ENCODE measurements at regions not wholly inside any gene's neighbourhood (a gene's known extent, or its start where the extent isn't known, plus 50 kb on each side); places are given as distances from the start of the nearest gene placed in this dataset.

- Mint-ChIP-seq H3K4me3 (no peak overlapping the region), H3K9me3 (peaks cover 8% of the 10 kb centered on the region), H3K27me3 (ENCODE audit: low read depth) (peaks cover 15% of the 10 kb centered on the region), H3K36me3 (no peaks in the 10 kb centered on the region), H3K27ac (no peak overlapping the region), H3K4me1 (peaks cover 6% of the 10 kb centered on the region)
- TF ChIP-seq CTCF (IDR thresholded peaks at IDR 0.05; ENCODE audit: unreplicated experiment), result no peak
- DNase-seq (ENCODE audit: low spot score in 2 of 2, unreplicated experiment in 2 of 2), result no peak
Measured at GRCh38 chr5:136894070-136894469, 528.7 kb upstream of the TRPC7 start.

- Mint-ChIP-seq H3K4me1 (peaks cover 6% of the 10 kb centered on the region), H3K27me3 (ENCODE audit: low read depth) (peaks cover 34% of the 10 kb centered on the region), H3K36me3 (no peaks in the 10 kb centered on the region), H3K27ac (no peak overlapping the region), H3K4me3 (no peak overlapping the region), H3K9me3 (no peaks in the 10 kb centered on the region)
- no peak for TF ChIP-seq CTCF (IDR thresholded peaks at IDR 0.05; ENCODE audit: unreplicated experiment)
- no peak for DNase-seq (ENCODE audit: low spot score in 2 of 2, unreplicated experiment in 2 of 2)
Measured at GRCh38 chr5:136892000-136892399, 526.7 kb upstream of the TRPC7 start.

GRCh38 chr5:136891175-136891972 lies 526.0 kb upstream of the TRPC7 start:
- H3K4me1 Mint-ChIP-seq, result peaks cover 6% of the 10 kb centered on the region
- TF ChIP-seq CTCF (IDR thresholded peaks at IDR 0.05; ENCODE audit: unreplicated experiment), result no peak
- no peaks in the 10 kb centered on the region for H3K36me3 Mint-ChIP-seq
- no peak overlapping the region for H3K27ac Mint-ChIP-seq
- peaks cover 34% of the 10 kb centered on the region for H3K27me3 Mint-ChIP-seq (ENCODE audit: low read depth)
- no peaks in the 10 kb centered on the region for H3K9me3 Mint-ChIP-seq
- no peak overlapping the region for H3K4me3 Mint-ChIP-seq
- DNase-seq (ENCODE audit: low spot score in 2 of 2, unreplicated experiment in 2 of 2), result no peak

- Mint-ChIP-seq H3K4me1 (peaks cover 6% of the 10 kb centered on the region), H3K4me3 (no peak overlapping the region), H3K9me3 (no peaks in the 10 kb centered on the region), H3K27me3 (ENCODE audit: low read depth) (peaks cover 35% of the 10 kb centered on the region), H3K27ac (no peak overlapping the region), H3K36me3 (no peaks in the 10 kb centered on the region)
- TF ChIP-seq CTCF (IDR thresholded peaks at IDR 0.05; ENCODE audit: unreplicated experiment), result no peak
- DNase-seq (ENCODE audit: low spot score in 2 of 2, unreplicated experiment in 2 of 2), result no peak
Measured at GRCh38 chr5:136890431-136891148, 525.2 kb upstream of the TRPC7 start.

- no peak for DNase-seq (ENCODE audit: low spot score in 2 of 2, unreplicated experiment in 2 of 2)
- peaks cover 7% of the 10 kb centered on the region for H3K9me3 Mint-ChIP-seq
- no peak for TF ChIP-seq CTCF (IDR thresholded peaks at IDR 0.05; ENCODE audit: unreplicated experiment)
- H3K27ac Mint-ChIP-seq, result no peak overlapping the region
- no peaks in the 10 kb centered on the region for H3K36me3 Mint-ChIP-seq
- H3K4me1 Mint-ChIP-seq, result peaks cover under 1% of the 10 kb centered on the region
- peaks cover 38% of the 10 kb centered on the region for H3K27me3 Mint-ChIP-seq (ENCODE audit: low read depth)
- H3K4me3 Mint-ChIP-seq, result no peak overlapping the region
Measured at GRCh38 chr5:136886608-136887007, 521.3 kb upstream of the TRPC7 start.
